Hypothalamus (tissue), 51 donors: ENCODE measurements at regions not wholly inside any gene's neighbourhood (a gene's known extent, or its start where the extent isn't known, plus 50 kb on each side); places are given as distances from the start of the nearest gene placed in this dataset.
"Not testable (repeated sequence)": the region's sequence is repeated elsewhere in the genome, so short reads cannot be mapped to it uniquely, and the experiment has no call there.

Experiments
- DNase-seq, 51 donors: peaks; one replicate each; lab custom pipeline; 2025; lab: John Stamatoyannopoulos, UW

DNA sequence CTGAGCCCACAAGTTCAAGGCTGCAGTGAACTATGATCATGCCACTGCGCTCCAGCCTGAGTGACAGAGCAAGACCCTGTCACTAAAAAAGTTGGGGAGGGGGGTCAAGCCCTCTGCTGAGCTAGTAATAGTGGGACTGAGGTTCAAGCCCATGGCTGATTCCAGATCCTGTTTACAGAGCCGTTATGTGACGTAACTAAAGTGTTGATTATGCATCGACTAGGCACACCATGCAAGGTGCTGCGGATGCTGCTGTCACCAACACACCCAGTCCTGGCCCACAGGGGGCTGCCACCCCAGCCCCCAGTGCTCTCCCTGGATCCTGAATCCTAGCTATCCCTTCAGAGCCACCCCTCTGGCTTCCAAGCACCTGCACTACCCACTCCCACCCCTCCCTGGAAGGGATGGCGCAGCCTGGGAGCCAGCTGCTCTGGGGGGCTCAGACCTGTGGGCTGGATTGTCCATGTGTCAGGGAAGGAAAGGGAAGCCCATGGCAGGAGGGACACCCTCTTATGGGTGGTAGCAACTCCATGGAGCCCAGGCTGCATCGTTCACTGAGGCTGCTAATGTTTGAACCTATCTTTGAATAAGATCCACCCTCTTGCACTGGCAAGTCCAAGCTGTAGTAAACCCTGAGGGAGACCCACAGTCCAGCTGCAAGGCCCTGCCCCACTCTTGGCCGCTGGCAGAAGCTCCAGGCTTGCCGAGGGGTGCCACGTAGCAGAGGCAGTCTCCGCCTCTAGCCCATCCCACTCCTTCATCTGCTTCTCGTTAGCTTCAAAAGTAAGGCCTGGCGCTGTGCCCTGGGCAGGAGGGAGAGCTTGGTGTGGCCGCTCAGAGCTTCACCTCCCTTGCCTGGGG is 95.0 kb downstream of the SNX5 start:
- DNase-seq, result peak in 8 of 51 donors; percentile 9 to 34 (median 20)

DNA sequence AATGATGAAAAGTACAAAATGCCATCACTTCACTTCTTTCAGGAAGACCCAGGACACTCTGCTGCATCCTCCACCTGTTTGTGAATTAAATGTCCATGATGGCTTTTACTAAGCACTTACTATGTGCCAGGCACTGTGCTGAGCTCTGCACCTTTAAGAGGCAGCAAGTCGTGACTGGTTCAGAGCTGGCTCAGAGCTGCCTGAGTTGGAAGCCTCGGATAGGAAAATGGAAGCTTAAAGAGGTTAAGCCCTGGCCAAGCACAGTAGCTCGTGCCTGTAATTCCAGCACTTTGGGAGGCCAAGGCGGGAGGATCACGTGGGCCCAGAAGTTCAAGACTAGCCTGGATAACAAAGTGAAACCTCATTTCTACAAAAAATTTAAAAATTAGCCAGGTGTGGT is 95.6 kb downstream of the SNX5 start:
- no peak for DNase-seq

DNA sequence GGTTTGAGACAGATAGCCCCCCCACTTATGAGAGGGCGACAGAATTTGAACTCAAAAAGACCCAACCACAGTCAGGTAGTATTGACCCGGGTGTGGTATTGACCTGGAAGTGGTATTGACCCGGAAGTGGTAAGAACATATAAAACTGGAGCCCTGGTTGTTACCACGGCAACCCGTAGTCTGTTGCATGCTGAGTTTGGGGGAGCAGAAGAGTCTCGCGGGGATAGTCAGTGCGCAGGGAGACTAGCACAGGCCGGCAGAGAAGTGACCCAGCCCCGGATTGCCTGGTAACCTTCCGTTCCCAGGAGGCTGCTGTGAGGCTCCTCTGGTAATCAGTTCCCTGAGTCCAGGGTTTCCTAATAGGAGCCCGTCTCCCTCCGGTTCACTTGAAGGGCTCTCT is 96.2 kb downstream of the SNX5 start:
- DNase-seq, result no peak

- DNase-seq, result no peak
Measured at GRCh38 chr20:17871886-17872285, 96.7 kb downstream of the SNX5 start.

DNA sequence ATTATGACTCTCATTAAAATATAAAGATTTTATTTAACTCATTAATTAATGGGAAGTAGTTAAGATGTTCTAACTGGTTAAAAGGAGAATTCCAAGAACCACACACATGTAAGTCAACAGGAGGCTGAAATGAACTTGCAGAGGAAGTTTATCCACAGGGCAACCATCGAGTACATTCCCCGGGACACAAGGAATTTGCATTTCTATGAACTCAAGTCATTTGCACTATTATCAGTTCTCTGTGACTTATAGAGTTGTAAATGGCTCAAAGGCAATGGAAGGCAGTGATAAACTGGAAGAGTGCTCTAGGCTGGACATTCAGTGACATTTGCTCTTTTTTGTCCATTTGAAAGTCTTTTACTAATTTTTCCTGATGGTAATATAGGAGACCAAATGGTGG is 97.4 kb downstream of the SNX5 start:
- DNase-seq, result no peak

- DNase-seq, result no peak
Measured at GRCh38 chr20:17870086-17870740, 98.4 kb downstream of the SNX5 start.

DNA sequence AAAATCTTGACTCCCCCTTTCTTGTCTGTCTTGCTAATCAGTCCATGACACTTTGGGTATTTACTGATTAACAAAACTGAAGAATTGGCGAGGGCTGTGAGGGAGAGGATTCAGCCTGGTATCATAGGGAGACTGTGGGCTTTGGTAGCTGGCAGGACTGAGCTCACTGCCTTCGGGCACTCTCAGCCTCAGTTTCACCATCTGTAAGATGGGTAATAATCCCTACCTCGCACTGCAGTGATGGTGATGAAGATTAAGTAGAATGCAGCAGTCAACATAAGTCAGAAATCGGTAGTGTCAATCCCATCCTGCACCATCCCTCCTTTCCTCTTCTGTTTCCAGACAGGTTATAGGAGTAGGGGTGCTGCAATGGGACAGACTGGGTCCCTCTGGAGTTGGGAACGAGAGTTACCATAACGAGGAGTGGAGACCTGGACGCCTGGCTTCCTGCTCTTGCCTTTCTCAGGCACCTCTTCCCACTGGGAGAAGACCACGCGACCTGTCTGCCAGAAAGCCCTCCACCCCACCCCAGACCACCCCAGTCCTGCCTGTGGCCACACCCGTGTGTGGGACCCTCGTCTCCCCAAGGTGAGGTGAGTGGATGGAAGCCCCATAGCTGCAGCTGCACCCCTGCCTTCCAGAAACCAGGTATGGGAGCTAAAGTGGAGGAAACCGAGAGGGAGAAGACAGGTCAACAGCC is 99.1 kb downstream of the SNX5 start:
- no peak for DNase-seq

DNA sequence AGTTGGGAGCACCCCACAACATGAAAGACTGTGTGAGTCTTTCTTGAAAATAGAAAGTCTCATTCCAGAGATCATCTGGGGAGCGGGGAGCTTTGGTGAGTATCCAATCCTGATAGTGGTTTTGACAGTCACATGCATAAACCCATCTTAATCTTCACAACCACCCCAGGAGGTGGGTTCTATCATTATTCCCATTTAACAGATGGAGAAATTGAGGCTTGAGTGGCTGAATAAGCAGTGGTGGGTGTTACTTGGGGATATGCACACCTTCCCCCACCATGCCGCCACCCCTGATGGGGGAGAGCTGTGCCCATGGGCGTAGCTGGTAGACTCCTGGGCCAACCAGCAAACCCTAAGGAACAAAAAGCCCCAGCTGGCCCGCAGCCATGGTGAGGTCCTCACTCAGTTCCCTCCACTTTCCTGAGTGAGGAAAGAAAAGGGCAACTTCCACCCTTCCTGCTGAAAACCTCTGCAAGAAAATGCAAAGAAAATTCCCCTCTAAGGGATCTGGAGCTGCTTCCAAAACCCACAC is 99.8 kb downstream of the SNX5 start:
- DNase-seq, result no peak

GRCh38 chr20:17868151-17868550 is 100.4 kb downstream of the SNX5 start:
- DNase-seq, result no peak

- no peak for DNase-seq
Measured at GRCh38 chr20:17867131-17867925, 101.3 kb downstream of the SNX5 start.

GRCh38 chr20:17866234-17867001 is 102.2 kb downstream of the SNX5 start:
- no peak for DNase-seq

GRCh38 chr20:17863577-17864292 is 104.9 kb downstream of the SNX5 start:
- peak in 1 of 51 donors; percentile 16 for DNase-seq

- no peak for DNase-seq
Measured at GRCh38 chr20:17863209-17863576, 105.4 kb downstream of the SNX5 start.

DNA sequence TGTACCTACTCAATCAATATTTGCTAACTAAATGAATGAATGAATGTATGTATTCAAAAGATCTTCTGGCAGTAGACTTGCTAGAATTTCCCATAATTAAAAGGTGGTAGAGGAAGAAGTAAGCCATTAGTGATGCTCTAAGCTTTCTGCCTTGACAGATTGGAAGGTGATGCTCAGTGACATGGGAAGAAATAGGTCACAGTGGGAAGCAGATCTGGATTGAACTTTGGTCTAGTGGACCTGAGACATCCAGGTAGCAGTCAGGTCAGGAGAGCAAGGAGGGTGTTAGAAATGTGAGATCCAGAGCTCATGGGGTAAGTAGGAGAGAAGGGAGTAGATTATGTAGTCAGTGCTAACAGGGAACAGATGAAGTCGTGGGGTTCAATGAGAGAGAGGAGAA is 106.4 kb downstream of the SNX5 start:
- DNase-seq, result no peak

GRCh38 chr20:17861620-17862019 is 107.0 kb downstream of the SNX5 start:
- DNase-seq, result not testable (repeated sequence)

GRCh38 chr20:17860301-17861197 is 108.0 kb downstream of the SNX5 start:
- DNase-seq, result no peak

DNA sequence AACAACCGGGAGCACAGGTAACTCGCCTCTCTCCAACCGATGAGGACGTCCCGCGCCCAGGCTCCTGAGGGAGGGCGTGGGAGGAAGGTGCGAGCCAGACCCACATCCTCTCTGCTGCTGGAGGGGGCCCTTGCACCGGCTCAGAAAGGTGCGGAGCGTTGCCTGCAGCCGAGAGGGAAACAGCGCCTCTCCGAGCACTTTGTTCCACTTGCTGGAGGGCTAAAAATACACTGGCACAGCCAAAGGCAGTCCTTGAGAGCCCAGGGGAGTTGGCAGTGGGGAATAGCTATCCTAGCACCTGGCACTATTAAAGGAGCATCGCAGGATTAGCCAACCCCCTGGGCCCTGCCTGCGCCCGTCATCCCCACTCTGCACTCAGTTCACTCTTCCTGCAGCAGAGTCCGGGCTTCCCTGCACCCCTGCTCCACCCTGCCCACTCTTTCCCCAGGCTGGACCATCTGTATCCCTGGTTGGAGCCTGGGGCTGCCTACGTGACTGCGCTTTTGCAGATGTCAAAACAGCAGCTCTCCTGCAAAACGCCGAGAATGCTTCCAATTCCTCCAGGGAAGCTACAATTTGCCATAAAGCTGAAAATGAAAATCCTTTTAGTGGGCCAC is 108.9 kb downstream of the SNX5 start:
- DNase-seq, result peak in 1 of 51 donors; percentile 9
